Activated naive CD4-positive, alpha-beta T cell treated with anti-CD3 and anti-CD28 coated beads, Interleukin-2, amount 50 U/mL, for 16 hours (primary cell): ENCODE measurements at regions not wholly inside any gene's neighbourhood (a gene's known extent, or its start where the extent isn't known, plus 50 kb on each side); places are given as distances from the start of the nearest gene placed in this dataset.

ENCODE experiments used
- DNase-seq: peaks from one replicate; pipeline ENCODE4 v3.0.0-alpha.2; 2020

- no peak for DNase-seq
Observed at GRCh38 chr15:58271410-58271809, 133.2 kb downstream of the AQP9 start.

DNA sequence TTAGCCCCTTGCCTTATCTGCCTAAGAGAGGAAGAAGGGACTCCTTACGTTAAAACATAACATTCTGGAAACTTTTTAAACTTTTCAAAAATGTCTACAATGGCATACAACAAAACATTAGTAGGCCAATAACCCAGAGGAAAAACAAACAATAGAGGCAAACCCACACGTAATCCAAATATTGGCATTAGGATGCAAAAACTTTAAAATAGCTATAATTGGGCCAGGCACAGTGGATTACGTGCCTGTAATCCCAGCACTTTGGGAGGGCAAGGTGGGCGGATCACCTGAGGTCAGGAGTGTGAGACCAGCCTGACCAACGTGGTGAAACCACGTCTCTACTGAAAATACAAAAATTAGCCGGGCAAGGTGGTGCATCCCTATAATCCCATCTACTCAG, 134.9 kb downstream of the AQP9 start:
- DNase-seq, result no peak

DNA sequence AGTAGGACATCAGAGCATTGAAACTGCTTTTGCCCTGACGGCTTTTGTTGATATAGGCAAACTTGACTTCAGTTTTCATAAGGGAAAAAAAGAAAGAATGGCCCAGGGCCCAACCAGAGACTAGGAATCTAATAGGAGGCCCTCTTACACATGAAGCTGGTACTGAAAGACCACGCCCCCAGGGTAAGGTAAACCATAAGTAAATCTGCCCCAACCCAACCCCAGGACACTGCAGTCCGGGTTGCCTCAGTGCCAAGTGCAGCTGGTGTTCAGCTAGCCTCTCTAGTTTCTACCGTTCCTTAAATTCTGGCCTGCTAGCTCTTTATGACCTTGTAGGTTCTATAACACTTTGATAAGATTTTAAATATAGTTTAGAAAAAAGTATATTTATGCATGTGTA, 136.7 kb downstream of the AQP9 start:
- no peak for DNase-seq

- DNase-seq, result no peak
Observed at GRCh38 chr15:58275785-58276184, 137.6 kb downstream of the AQP9 start.

- DNase-seq, result no peak
Observed at GRCh38 chr15:58276924-58277323, 138.7 kb downstream of the AQP9 start.

- DNase-seq, result no peak
Observed at GRCh38 chr15:58277333-58277732, 139.2 kb downstream of the AQP9 start.

DNA sequence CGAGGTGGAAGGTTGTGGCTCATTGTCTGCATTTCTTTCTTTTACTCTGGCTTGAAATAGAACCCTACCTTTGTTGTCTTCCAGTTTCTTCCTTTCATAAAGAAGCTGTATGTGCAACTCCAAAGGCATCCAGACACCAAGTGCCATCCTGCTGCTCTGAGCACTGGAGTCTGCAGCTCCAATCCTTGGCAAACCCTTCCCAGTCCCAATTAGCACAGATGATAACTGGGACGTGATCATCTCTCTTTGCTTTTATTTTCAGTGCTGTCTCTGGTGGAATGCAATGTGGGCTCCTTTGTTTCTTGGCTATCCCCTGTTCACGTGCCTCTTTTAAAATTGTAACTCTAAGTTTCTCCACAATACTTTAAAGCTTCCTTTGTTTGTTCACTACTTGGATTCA, 140.9 kb downstream of the AQP9 start:
- DNase-seq, result no peak

DNA sequence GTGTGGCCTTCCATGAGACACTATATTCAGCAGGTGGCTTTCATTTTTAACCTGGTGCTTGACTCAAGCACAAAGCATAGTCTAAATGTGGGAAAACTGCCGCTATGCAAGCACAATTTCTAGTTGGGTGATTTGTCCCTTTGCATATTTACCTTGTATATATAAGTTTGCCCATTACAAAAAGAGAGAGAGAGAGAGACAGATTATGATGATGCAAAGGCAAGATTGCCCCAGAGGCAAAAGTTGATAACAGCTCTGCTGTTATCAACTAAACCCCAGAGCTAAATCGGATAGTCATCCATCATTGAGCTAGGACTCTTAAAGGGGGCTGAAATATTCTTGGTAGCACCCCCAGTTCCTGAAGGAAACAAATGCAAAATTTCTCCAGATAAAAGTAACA, 141.5 kb downstream of the AQP9 start:
- DNase-seq, result no peak

DNA sequence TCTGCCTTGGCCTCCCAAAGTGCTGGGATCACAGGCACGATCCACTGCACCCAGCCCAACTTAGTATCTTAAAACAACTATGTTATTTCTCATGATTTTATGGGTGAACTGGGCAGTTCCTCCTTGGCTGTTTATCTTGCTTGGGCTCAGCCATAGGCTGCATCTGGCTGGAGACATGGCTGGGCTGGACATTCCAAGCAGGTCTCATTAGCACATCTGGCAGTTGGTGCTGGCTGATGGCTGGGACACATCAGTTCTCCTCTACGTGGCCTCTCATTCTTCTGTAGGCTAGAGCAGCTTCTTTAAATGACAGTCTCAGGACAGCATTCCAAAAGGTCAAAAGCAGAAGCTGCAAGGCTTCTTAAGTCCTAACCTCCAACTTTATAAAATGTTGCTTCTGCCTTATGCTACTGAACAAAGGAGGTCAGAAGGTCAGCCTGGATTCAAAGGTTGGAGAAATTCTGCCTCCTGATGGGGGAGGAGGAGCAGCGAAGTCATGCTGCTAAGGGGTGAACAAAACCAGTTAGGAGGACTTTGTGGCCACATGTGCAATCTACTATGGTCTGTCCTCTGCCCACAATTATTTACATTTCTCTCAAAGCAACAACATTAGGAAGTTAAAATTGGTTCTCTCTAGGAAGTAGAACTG, 144.0 kb downstream of the AQP9 start:
- no peak for DNase-seq

- DNase-seq, result no peak
Observed at GRCh38 chr15:58283302-58283701, 145.1 kb downstream of the AQP9 start.

- DNase-seq, result no peak
Observed at GRCh38 chr15:58284293-58284692, 146.1 kb downstream of the AQP9 start.

DNA sequence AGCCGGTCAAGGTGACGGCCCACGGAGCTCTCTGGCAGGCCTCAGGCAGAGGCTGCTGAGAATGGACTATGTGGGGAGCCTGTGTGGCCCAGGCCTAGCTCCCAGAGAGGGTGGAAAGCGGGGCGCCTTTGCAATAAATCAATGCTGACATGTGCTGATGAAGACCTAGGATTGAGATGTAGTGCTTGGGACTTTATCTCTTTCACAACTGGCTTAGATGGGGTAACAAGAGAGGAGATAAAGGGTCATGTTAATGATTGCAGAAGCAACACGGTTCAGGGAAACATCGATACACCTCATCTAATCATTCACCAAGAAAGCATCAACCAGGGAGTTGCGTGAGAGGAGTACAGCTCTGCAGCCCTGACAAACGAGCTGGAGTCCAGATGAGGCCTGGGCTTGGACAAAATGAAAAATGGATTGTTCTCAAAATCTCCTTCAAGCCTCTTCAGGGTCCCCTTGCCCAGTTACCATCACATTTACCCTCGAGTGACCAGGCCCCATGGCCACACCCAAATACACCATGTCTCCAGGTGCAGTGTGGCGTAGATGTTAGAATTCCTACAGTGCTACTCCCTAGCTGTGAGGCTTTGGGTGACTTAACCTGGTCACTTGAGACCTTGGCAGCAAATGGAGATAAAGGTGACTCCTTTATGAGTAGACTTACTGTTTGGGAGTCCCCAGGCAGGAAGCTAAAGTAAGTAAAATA, 146.4 kb upstream of the LIPC start:
- DNase-seq, result no peak

- no peak for DNase-seq
Observed at GRCh38 chr15:58285921-58286278, 145.9 kb upstream of the LIPC start.

GRCh38 chr15:58286523-58286922, 145.3 kb upstream of the LIPC start:
- no peak for DNase-seq

DNA sequence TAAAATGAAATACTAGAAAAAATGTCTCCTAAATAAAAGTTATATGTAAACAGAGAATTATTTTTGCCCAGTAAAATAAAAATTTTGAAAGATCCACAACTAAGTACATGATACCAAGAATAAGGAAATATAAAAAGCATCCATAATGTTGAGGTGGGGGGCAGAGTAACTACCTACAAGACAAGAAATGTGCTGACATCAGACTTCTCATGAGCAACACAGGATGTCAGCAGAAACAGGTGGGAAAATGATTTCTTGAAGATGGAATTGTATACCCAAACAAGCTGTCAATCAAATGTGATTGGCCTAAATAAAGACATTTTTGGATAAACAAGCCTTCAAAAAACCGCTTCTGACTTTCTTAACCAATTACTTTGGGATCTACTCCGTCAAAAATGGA, 143.9 kb upstream of the LIPC start:
- no peak for DNase-seq

- DNase-seq, result no peak
Observed at GRCh38 chr15:58288592-58288991, 143.2 kb upstream of the LIPC start.

GRCh38 chr15:58291848-58292247, 139.9 kb upstream of the LIPC start:
- DNase-seq, result no peak

- no peak for DNase-seq
Observed at GRCh38 chr15:58292751-58293175, 139.0 kb upstream of the LIPC start.

DNA sequence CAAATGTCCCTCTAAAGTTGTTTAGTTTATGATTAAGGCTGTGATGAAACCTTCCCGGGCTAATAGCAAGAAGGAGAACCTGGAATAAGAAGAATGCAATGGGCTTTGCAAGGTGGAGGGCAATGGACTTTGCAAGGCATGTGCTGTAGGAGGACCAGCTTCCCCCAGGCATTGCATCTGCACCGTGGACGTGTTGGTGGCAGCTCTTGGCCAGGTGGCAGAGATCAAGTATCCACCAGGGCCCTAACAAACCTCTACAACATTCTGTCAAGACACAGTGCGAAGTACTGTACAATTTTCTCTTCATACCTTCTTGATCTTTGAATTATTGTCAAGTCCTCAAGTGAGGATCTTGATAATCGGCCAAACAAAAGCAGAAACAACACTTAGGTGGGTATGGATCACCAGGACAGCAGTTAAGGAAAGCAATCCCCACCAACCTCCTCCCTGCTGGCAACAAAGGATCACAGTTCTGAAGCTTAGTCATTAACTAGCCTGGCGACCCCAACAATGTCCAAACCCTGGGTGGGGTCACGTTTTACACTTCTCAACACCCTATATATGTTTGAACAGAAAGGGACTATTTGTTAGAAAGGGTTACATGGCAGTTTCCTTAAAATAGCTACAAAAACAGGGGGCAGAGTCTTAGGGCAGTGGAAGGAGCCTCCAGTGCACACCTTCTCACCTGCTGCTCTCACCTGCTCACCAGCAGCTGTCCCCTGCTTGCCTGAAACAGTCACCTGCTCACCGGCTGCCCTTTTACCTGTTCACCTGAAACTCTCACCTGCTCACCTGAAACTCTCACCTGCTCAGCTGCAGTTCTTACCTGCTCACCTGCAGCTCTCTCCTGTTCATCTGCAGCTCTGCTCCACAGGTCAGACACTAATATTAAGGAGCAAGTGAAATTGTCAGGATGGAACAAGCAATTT, 137.9 kb upstream of the LIPC start:
- no peak for DNase-seq

DNA sequence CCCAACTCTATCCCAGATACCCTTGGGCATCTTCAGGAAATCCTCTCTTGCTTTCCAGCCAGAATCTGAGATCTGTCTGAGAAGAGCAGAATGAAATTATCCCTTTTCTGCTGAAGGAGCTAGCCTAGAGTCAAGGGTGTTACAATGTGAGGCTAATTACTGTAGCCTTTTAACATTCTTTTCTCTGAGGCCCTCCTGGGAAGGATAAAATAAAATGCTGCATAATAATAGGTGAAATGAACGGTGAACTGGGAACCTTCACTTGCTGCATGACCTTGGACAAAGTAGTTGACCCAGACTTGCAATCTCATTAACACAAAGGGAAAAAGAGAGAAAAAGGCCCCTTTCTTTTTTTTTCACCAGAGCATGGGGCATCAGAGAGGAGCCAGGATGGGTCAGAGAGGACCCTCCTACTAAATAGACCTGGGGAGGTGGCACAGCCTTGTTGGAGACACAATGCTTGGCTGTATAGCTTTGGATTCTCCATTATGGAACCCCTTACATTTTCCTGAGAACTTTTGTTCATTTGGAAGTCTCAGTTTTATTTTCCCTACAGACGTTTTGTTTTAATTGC, 137.0 kb upstream of the LIPC start:
- no peak for DNase-seq

DNA sequence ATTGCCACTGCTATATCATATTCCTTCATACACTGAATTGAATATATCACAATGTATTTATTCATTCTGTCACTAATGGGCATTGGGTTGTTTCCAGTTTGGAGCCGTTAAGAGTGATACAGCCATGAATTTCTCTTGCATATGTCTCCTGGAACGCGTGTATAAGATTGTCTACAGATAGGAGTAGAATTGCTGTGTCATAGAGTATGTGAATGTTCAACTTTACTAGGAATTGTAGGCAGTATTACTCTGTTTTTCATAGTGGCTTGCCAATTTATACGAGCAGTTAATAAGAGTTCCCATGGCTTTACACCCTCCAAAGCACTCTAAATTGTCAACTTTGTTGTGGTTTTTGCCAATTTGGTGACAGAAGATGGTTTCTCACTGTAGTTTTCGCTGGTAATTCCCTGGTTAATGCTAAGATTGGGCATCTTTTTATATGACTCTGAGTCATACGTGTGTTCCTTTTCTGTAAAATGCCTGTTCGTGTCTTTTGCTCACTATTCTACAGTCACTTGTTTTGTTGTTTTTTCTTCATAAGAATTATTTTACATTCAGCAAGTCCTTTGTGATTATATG, 136.1 kb upstream of the LIPC start:
- DNase-seq, result no peak

GRCh38 chr15:58296276-58296675, 135.5 kb upstream of the LIPC start:
- DNase-seq, result no peak

GRCh38 chr15:58297639-58298038, 134.2 kb upstream of the LIPC start:
- DNase-seq, result no peak
